ENCODE measurements at regions not wholly inside any gene's neighbourhood (a gene's known extent, or its start where the extent isn't known, plus 50 kb on each side); places are given as distances from the start of the nearest gene placed in this dataset.

- DNase-seq: no peak
Observed at GRCh38 chr2:5991305-5991968, 299.3 kb downstream of the SOX11 start.

- no peak for DNase-seq
Observed at GRCh38 chr2:5995832-5996231, 303.6 kb downstream of the SOX11 start.

- no peak for DNase-seq
Observed at GRCh38 chr2:6008186-6008585, 316.0 kb downstream of the SOX11 start.

- DNase-seq: no peak
Observed at GRCh38 chr2:6008726-6009125, 316.5 kb downstream of the SOX11 start.

GRCh38 chr2:6010163-6010562 lies 318.0 kb downstream of the SOX11 start:
- DNase-seq: no peak

- no peak for DNase-seq
Observed at GRCh38 chr2:6011921-6012320, 319.7 kb downstream of the SOX11 start.

GRCh38 chr2:6017736-6018286 lies 325.6 kb downstream of the SOX11 start:
- DNase-seq: no peak

GRCh38 chr2:6024229-6024628 lies 332.0 kb downstream of the SOX11 start:
- no peak for DNase-seq

GRCh38 chr2:6024784-6025183 lies 332.6 kb downstream of the SOX11 start:
- DNase-seq: no peak

GRCh38 chr2:6025391-6025790 lies 333.2 kb downstream of the SOX11 start:
- DNase-seq: no peak

GRCh38 chr2:6027066-6027465 lies 334.9 kb downstream of the SOX11 start:
- no peak for DNase-seq

GRCh38 chr2:6031200-6031867 lies 339.1 kb downstream of the SOX11 start:
- DNase-seq: no peak

- DNase-seq: no peak
Observed at GRCh38 chr2:6036211-6036610, 344.0 kb downstream of the SOX11 start.

- no peak for DNase-seq
Observed at GRCh38 chr2:6043238-6043637, 351.1 kb downstream of the SOX11 start.

- DNase-seq: no peak
Observed at GRCh38 chr2:6052649-6053048, 360.5 kb downstream of the SOX11 start.

GRCh38 chr2:6053743-6054142 lies 361.6 kb downstream of the SOX11 start:
- no peak for DNase-seq

- DNase-seq: no peak
Observed at GRCh38 chr2:6054161-6054671, 362.0 kb downstream of the SOX11 start.

GRCh38 chr2:6060992-6061663 lies 368.9 kb downstream of the SOX11 start:
- no peak for DNase-seq

- DNase-seq: no peak
Observed at GRCh38 chr2:6064757-6065156, 372.6 kb downstream of the SOX11 start.

- no peak for DNase-seq
Observed at GRCh38 chr2:6065703-6066102, 373.5 kb downstream of the SOX11 start.

GRCh38 chr2:6067089-6067488 lies 374.9 kb downstream of the SOX11 start:
- DNase-seq: no peak

- no peak for DNase-seq
Observed at GRCh38 chr2:6067806-6068205, 375.6 kb downstream of the SOX11 start.

GRCh38 chr2:6068429-6068828 lies 376.2 kb downstream of the SOX11 start:
- DNase-seq: no peak

- no peak for DNase-seq
Observed at GRCh38 chr2:6069381-6069780, 377.2 kb downstream of the SOX11 start.
